ENCODE measurements at regions not wholly inside any gene's neighbourhood (a gene's known extent, or its start where the extent isn't known, plus 50 kb on each side); places are given as distances from the start of the nearest gene placed in this dataset.
"Not testable (repeated sequence)": the region's sequence is repeated elsewhere in the genome, so short reads cannot be mapped to it uniquely, and the experiment has no call there.

- not testable (repeated sequence) for TF ChIP-seq CTCF (conservative IDR thresholded peaks at IDR 0.05 in 1 of 2, IDR thresholded peaks at IDR 0.05 in 1 of 2; ENCODE audit: extremely low read depth in 1 of 2, insufficient read depth in 1 of 2, low read depth in 1 of 2, low read length in 2 of 2); EZH2 (IDR thresholded peaks at IDR 0.05; ENCODE audit: borderline replicate concordance, low read length)
Observed at GRCh38 chr11:104771046-104771445, 127.2 kb downstream of the CASP12 start.
